OCI-LY3 (cell line): ENCODE measurements at regions not wholly inside any gene's neighbourhood (a gene's known extent, or its start where the extent isn't known, plus 50 kb on each side); places are given as distances from the start of the nearest gene placed in this dataset.

Experiments
- H2AFZ ChIP-seq: fragments of 200-600, 300-600 bp; shearing (Covaris generic); 2 replicates; pipeline ENCODE4 v1.6.0; 2014; ENCODE audit warnings: antibody characterized with exemption, low read depth, low read length
- H3K27ac ChIP-seq: fragments of 200-600, 300-600 bp; sonication (generic); 2 replicates; pipeline ENCODE4 v1.5.1; 2014; ENCODE audit warnings: mild to moderate bottlenecking, low read length, moderate library complexity, mixed read lengths
- H3K27me3 ChIP-seq: fragments of 200-600, 300-600 bp; sonication (generic); 2 replicates; pipeline ENCODE4 v1.6.1; 2014; ENCODE audit warnings: low read depth, low read length, mixed read lengths
- H3K36me3 ChIP-seq: fragments of 200-600, 300-600 bp; sonication (generic); replicated peaks from 2 replicates; pipeline ENCODE3; 2014; ENCODE audit warnings: low read depth, low read length, mixed read lengths
- H3K4me1 ChIP-seq: fragments of 300-600, 200-600 bp; sonication (generic); 2 replicates; pipeline ENCODE4 v1.6.1; 2014; ENCODE audit warnings: low read length, mixed read lengths
- H3K4me2 ChIP-seq: fragments of 200-600, 300-600 bp; sonication (generic); 2 replicates; pipeline ENCODE4 v1.6.1; 2014; ENCODE audit warnings: low read length, mixed read lengths
- H3K4me3 ChIP-seq: fragments of 300-600, 200-600 bp; sonication (generic); 2 replicates; pipeline ENCODE4 v1.5.1; 2014; ENCODE audit warnings: antibody characterized with exemption, mild to moderate bottlenecking, low read length, moderate library complexity
- H3K79me2 ChIP-seq: fragments of 300-600, 200-600 bp; shearing (Covaris generic); 2 replicates; pipeline ENCODE4 v1.6.1; 2014; ENCODE audit warnings: mild to moderate bottlenecking, low read length, mixed read lengths
- H3K9ac ChIP-seq: fragments of 300-600, 200-600 bp; shearing (Covaris generic); 2 replicates; pipeline ENCODE4 v1.6.0; 2014; ENCODE audit warnings: mild to moderate bottlenecking, low read length, moderate library complexity
- H3K9me3 ChIP-seq: fragments of 200-600, 300-600 bp; shearing (Covaris generic); 2 replicates; pipeline ENCODE4 v1.6.1; 2014; ENCODE audit warnings: low read length, mixed read lengths; ENCODE audit not compliant: insufficient read depth
- H4K20me1 ChIP-seq: fragments of 200-600, 300-600 bp; sonication (generic); 2 replicates; pipeline ENCODE4 v1.6.1; 2016; ENCODE audit warnings: low read length, mixed read lengths; ENCODE audit not compliant: insufficient read depth
- EZH2phosphoT487 ChIP-seq: fragments of 200-600 bp; shearing (Covaris generic); IDR thresholded peaks from 2 replicates; pipeline ENCODE4 v1.6.1; 2018; ENCODE audit warnings: antibody characterized with exemption, mixed run types, low read depth
- TF ChIP-seq, protein P1 (sequence below): fragments of 200-600, 300-600 bp; sonication (generic); IDR thresholded peaks from 2 replicates; pipeline ENCODE4 v1.5.1; 2014; ENCODE audit warnings: antibody characterized with exemption, low read length, low read depth

DNA sequence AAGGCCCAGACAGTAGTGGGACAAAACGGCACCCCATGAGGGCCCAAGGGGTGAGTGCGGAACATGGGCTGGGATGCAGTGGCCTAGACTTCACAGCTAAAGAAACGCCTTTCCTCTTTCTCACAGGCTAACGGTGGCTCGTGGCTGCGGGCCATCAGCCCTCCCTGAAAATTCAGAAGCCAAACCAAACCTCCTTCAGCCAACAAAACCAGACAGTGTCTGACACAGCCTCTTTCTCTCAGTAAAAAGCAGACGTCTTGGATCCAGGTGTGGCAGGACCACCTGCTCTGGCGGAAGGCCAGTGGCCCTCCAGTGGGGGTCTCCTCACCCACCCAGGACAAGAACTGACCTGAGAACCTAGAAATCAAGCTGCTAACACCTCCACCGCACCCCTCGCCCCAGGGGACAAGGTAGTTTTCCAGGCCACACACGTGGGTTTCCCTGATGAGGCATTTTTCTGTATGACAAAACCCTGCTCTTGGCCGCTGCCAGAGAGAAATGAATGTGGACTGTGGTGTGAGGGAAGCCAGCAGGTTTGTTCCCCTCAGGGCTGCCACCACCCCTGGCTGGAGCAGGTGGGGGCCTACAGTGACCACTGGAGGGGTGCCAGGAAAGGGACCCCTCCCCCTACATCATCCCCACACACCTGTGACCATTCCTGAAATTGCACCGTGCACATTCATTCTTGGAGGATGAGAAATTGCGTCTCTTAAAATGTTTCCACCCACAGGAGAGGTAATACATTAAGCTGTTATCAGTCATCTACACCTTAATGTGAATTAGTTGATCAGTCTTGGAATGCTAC lies 76.8 kb upstream of the PIM1 start:
- Histone ChIP-seq H3K4me3 (no peak overlapping the region), H4K20me1 (no peaks in the 10 kb centered on the region), H3K4me2 (no peak overlapping the region), H3K4me1 (peaks cover 9% of the 10 kb centered on the region), H3K27me3 (no peaks in the 10 kb centered on the region), H3K27ac (no peak overlapping the region), H2AFZ (no peak overlapping the region), H3K36me3 (no peaks in the 10 kb centered on the region), H3K9ac (no peak overlapping the region), H3K9me3 (no peaks in the 10 kb centered on the region), H3K79me2 (no peaks in the 10 kb centered on the region)
- TF ChIP-seq, protein P1, sequence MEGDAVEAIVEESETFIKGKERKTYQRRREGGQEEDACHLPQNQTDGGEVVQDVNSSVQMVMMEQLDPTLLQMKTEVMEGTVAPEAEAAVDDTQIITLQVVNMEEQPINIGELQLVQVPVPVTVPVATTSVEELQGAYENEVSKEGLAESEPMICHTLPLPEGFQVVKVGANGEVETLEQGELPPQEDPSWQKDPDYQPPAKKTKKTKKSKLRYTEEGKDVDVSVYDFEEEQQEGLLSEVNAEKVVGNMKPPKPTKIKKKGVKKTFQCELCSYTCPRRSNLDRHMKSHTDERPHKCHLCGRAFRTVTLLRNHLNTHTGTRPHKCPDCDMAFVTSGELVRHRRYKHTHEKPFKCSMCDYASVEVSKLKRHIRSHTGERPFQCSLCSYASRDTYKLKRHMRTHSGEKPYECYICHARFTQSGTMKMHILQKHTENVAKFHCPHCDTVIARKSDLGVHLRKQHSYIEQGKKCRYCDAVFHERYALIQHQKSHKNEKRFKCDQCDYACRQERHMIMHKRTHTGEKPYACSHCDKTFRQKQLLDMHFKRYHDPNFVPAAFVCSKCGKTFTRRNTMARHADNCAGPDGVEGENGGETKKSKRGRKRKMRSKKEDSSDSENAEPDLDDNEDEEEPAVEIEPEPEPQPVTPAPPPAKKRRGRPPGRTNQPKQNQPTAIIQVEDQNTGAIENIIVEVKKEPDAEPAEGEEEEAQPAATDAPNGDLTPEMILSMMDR, result no peak
- no peak for TF ChIP-seq EZH2phosphoT487

DNA sequence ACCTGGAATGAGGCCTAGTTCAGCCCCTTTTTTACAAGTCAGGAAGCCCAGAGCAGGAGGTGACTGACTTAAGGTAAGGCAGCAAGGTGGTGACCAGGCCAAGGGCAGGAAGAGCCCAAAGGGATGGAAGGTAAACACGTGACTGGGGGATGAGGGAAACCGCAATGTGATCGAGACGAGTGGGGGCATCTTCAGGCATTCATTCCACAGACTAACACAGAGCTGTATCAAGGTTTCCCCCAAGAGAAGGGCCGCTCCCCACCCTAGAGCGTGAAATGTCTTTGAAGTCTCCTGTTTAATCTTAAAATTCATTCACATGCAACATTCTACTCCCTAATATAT lies 76.3 kb upstream of the PIM1 start:
- TF ChIP-seq EZH2phosphoT487, result no peak
- TF ChIP-seq, protein P1, result no peak
- H4K20me1 ChIP-seq, result no peaks in the 10 kb centered on the region
- no peak overlapping the region for H2AFZ ChIP-seq
- no peak overlapping the region for H3K9ac ChIP-seq
- no peaks in the 10 kb centered on the region for H3K79me2 ChIP-seq
- peaks cover 11% of the 10 kb centered on the region for H3K4me1 ChIP-seq
- H3K4me3 ChIP-seq, result no peak overlapping the region
- H3K27me3 ChIP-seq, result no peaks in the 10 kb centered on the region
- no peaks in the 10 kb centered on the region for H3K36me3 ChIP-seq
- H3K9me3 ChIP-seq, result no peaks in the 10 kb centered on the region
- no peak overlapping the region for H3K27ac ChIP-seq
- H3K4me2 ChIP-seq, result no peak overlapping the region

DNA sequence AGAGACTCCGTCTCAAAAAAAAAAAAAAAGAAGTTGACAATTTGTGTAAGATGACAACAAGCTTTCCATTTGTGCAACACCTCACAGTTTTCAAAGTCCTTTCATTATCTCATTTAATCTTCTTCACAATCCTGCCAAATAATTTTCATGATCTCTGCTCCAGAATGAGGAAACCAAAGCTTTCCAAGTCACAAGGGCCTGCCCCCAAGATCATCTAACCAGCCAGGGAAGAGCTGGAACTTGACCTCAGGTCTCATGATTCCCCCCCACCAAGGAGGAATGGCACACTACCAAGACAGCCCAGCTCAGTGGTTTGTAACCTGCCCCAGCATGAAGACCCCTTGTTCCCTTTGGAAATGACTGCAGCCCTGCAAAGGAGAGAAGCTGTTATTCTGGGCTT lies 74.0 kb upstream of the PIM1 start:
- Histone ChIP-seq H3K9me3 (no peaks in the 10 kb centered on the region), H3K4me3 (no peak overlapping the region), H3K36me3 (no peaks in the 10 kb centered on the region), H4K20me1 (no peaks in the 10 kb centered on the region), H2AFZ (no peak overlapping the region), H3K4me2 (no peak overlapping the region), H3K27me3 (no peaks in the 10 kb centered on the region), H3K4me1 (peaks cover 34% of the 10 kb centered on the region), H3K27ac (no peak overlapping the region), H3K9ac (no peak overlapping the region), H3K79me2 (no peaks in the 10 kb centered on the region)
- TF ChIP-seq, protein P1, result no peak
- no peak for TF ChIP-seq EZH2phosphoT487

DNA sequence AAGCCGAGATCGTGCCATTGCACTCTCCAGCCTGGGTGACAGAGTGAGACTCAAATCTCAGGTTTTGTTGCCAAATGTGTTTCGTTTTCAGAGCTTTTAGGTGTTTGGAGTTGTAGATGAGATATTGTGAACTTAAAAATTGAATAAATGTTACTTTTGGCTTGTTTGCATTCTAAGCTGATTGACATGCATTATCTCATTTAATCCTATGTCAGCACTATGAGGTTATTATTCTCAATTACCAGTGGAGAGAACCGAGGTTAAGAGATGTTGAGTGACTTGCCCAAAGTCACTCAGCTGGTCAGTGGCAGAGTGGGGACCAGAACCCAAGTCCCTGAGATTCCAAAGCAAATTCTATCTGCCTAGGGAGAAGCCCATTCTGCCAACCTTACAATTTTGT lies 72.6 kb upstream of the PIM1 start:
- no peaks in the 10 kb centered on the region for H3K27me3 ChIP-seq
- H4K20me1 ChIP-seq, result no peaks in the 10 kb centered on the region
- TF ChIP-seq EZH2phosphoT487, result no peak
- TF ChIP-seq, protein P1, result no peak
- H3K4me3 ChIP-seq, result no peak overlapping the region
- H3K79me2 ChIP-seq, result no peaks in the 10 kb centered on the region
- no peak overlapping the region for H2AFZ ChIP-seq
- H3K27ac ChIP-seq, result no peak overlapping the region
- no peak overlapping the region for H3K4me2 ChIP-seq
- peaks cover 47% of the 10 kb centered on the region for H3K4me1 ChIP-seq
- H3K9me3 ChIP-seq, result no peaks in the 10 kb centered on the region
- no peak overlapping the region for H3K9ac ChIP-seq
- H3K36me3 ChIP-seq, result no peaks in the 10 kb centered on the region
